GM19238 (cell line): ENCODE measurements at regions not wholly inside any gene's neighbourhood (a gene's known extent, or its start where the extent isn't known, plus 50 kb on each side); places are given as distances from the start of the nearest gene placed in this dataset.

ENCODE experiments used
- DNase-seq: peaks from one replicate; pipeline ENCODE4 v3.0.0; 2011; ENCODE audit warnings: low spot score; ENCODE audit not compliant: insufficient read length

- no peak for DNase-seq
Measured at GRCh38 chr3:41138146-41138545, 61.2 kb upstream of the CTNNB1 start.

GRCh38 chr3:41138601-41139000, 60.7 kb upstream of the CTNNB1 start:
- no peak for DNase-seq

GRCh38 chr3:41140242-41140641, 59.1 kb upstream of the CTNNB1 start:
- no peak for DNase-seq

- DNase-seq = no peak
Measured at GRCh38 chr3:41141433-41142167, 57.7 kb upstream of the CTNNB1 start.

- DNase-seq = no peak
Measured at GRCh38 chr3:41143421-41144031, 55.8 kb upstream of the CTNNB1 start.

GRCh38 chr3:41144631-41145030, 54.7 kb upstream of the CTNNB1 start:
- DNase-seq = no peak

- no peak for DNase-seq
Measured at GRCh38 chr3:41148478-41148877, 50.8 kb upstream of the CTNNB1 start.

- DNase-seq = no peak
Measured at GRCh38 chr3:41148901-41149300, 50.4 kb upstream of the CTNNB1 start.
